ENCODE measurements at regions not wholly inside any gene's neighbourhood (a gene's known extent, or its start where the extent isn't known, plus 50 kb on each side); places are given as distances from the start of the nearest gene placed in this dataset.
A peak's percentile ranks its signal among the peaks of the same experiment; 100 is the strongest.

- no peak for TF ChIP-seq CTCF (conservative IDR thresholded peaks at IDR 0.05; ENCODE audit: low read depth, low read length)
- DNase-seq (ENCODE audit: low read depth) = no peak
- H3K4me3 ChIP-seq (ENCODE audit: low read depth, low read length) = no peak overlapping the region
Observed at GRCh38 chr22:40122792-40123191, 54.9 kb upstream of the TNRC6B start.

- DNase-seq (ENCODE audit: low read depth) = peak; percentile 30
- H3K4me3 ChIP-seq (ENCODE audit: low read depth, low read length) = no peak overlapping the region
- TF ChIP-seq CTCF (conservative IDR thresholded peaks at IDR 0.05; ENCODE audit: low read depth, low read length) = no peak
Observed at GRCh38 chr22:40123387-40123786, 54.3 kb upstream of the TNRC6B start.

Measured in choroid plexus epithelial cell (primary cell).